Cardiac fibroblast (primary cell): ENCODE measurements at regions not wholly inside any gene's neighbourhood (a gene's known extent, or its start where the extent isn't known, plus 50 kb on each side); places are given as distances from the start of the nearest gene placed in this dataset.
"Not testable (repeated sequence)": the region's sequence is repeated elsewhere in the genome, so short reads cannot be mapped to it uniquely, and the experiment has no call there.

Experiments
- DNase-seq, 2 donors: peaks; one replicate each; pipeline versions ENCODE4 v3.0.0 to v3.0.0-alpha.2; 2010; ENCODE audit warnings: low read depth in 2 of 2
- H3K4me3 ChIP-seq, 2 donors: replicated peaks in 1 of 2; 1 replicate in 1 of 2; 2 replicates in 1 of 2; pipeline ENCODE4 v1.5.1; 2011; ENCODE audit warnings: low read depth in 2 of 2, low read length in 2 of 2, mild to moderate bottlenecking in 2 of 2, moderate library complexity in 1 of 2
- CTCF ChIP-seq: IDR thresholded peaks from one replicate; pipeline ENCODE4 v1.5.1; 2011; ENCODE audit warnings: low read depth, mild to moderate bottlenecking, low read length, inconsistent platforms

GRCh38 chr13:24619282-24619681 lies 60.9 kb upstream of the ATP12A start:
- no peak overlapping the region for H3K4me3 ChIP-seq
- no peak for DNase-seq
- TF ChIP-seq CTCF: no peak

GRCh38 chr13:24622481-24623148 lies 57.6 kb upstream of the ATP12A start:
- H3K4me3 ChIP-seq, DNase-seq: not testable (repeated sequence)

GRCh38 chr13:24623149-24623665 lies 57.0 kb upstream of the ATP12A start:
- no peak for TF ChIP-seq CTCF
- no peak for DNase-seq
- no peak overlapping the region for H3K4me3 ChIP-seq

GRCh38 chr13:24624363-24624762 lies 55.8 kb upstream of the ATP12A start:
- no peak overlapping the region for H3K4me3 ChIP-seq
- TF ChIP-seq CTCF: no peak
- no peak for DNase-seq

- peak in 1 of 2 donors; percentile 15 for DNase-seq
- no peak for TF ChIP-seq CTCF
- no peak overlapping the region for H3K4me3 ChIP-seq
Observed at GRCh38 chr13:24624801-24625231, 55.4 kb upstream of the ATP12A start.

GRCh38 chr13:24625331-24625731 lies 54.9 kb upstream of the ATP12A start:
- peak in 1 of 2 donors; percentile 31 for DNase-seq

More at GRCh38 chr13:24625331-24625731, 54.9 kb upstream of the ATP12A start:
- no peak for TF ChIP-seq CTCF
- no peak overlapping the region for H3K4me3 ChIP-seq
